GM19035 (cell line): ENCODE measurements at regions not wholly inside any gene's neighbourhood (a gene's known extent, or its start where the extent isn't known, plus 50 kb on each side); places are given as distances from the start of the nearest gene placed in this dataset.

Experiments used
- ATAC-seq: cut with Tn5 transposase; IDR thresholded peaks from one replicate; pipeline ENCODE4 v1.9.1; 2021; ENCODE audit not compliant: unreplicated experiment

DNA sequence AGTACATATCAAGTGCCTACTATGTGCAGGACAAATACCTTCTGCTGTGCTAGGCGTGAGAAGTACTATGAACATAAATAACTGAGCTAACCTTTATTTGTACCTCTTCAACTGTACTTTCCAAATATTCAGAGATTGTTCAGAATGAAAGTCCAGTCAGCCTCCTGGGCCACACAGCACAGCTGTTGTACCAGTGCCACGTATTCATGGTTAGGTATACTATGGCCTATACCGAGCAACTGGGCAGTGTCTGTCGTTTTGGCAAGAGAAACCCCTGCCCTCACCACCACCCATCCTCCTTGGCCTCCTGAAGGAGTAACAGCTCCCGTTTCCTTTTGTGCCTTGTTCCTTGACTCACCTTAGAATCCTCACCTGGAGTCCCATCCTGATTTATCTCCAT is 53.0 kb downstream of the RASSF10 start:
- ATAC-seq, result no peak

DNA sequence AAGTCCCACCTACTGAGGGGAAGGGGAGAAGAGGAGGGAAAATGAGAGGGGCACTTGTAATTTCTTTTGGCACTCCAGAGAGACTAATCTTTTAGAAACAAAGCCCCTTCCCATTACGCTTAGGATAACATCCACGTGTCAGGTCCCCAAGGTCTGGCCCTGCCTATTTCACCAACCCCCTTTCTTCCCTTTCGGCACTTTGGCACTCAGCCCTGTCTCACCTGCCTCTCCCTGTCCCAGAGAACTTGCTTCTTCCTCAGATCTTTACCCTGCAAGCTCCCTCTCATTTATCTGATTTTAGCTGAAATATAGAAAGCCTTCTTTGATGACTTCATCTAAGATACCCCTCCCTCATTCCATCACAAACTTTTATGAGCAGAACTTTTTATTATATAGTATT is 55.5 kb downstream of the RASSF10 start:
- no peak for ATAC-seq

DNA sequence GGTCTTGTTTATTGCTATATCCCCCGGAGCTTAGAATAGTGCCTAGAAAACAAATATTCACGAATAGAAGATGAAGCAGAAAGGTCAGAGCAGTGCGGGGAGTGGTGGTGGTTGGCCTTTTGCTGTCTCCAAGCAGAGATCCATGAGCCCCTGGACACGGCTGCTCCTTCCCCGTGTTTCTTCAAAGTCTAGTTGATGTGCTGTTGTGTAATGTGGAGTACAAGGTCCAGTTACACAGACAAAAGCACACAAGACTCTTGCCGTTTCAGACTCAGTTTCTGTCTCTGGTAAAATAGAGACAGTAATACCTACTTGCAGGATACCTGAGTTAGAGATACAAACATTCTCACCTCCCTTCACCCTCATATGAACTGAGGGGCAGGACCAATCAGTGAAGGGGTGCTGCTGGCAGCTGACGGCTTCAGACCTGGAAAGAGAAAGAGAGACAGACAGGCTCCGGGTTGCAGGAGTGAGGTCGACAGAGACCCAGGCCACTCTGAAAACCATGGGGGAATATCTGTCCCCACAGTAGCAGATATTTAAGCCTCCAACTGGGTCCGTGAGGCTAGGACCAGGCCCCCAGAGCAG is 56.2 kb downstream of the RASSF10 start:
- ATAC-seq, result no peak

DNA sequence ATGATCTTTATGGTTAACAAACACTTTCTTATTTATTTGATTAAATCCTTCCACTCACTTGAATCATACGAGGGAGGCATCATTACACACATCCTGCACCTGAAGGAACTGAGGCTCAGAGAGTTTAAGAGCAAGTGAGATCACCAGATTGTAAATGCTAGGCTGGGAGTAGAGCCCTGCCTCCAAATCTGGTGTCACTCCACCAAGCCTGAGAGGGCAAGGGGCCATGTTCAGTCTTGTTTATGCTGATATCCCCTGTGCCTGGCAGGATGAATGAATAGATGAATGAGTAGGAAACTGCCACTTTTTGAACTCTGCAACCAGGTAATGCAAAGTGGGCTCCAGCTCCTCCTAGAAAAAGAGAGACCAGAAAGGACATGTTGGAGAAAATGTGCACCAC is 59.1 kb downstream of the RASSF10 start:
- no peak for ATAC-seq

DNA sequence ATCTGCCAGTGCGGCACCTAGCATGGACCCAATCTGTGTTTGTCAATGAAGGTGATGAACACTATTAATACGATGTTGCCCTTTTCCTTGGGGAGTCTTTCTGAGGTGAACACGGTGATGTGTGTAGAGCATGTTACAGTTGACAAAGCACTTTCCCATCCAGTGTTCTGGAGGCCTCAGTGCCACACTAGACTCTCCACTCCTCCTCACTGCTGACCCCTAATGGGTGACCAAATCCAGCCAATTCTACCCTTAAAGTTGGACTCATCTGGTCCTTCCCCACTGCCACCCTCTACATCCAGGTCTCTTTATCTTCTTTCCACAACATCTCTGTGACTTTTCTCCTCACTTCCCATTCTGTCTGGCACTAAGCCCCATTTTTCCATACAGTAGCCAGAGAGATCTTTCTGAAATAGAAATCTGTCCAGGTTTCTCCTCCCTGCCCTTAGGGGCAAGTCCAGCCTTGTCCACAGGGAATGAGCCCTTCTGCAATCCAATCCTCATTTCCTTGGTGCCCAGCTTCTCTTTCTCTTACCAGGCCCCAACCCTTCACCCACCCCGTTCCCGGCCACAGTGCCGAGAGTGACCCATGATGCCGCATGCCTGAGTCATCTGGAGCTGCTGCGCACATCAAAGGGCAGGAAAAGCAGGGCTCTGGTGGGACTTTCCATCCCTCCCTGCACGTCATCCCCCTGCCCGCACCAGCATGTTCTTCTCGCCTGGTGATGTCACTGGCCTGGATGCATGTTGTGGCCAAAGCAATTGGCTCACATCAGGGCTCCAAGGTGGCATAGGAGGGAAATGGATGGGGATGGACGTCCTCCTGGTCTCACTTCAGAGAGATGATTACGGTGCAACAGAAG is 64.2 kb downstream of the RASSF10 start:
- no peak for ATAC-seq

DNA sequence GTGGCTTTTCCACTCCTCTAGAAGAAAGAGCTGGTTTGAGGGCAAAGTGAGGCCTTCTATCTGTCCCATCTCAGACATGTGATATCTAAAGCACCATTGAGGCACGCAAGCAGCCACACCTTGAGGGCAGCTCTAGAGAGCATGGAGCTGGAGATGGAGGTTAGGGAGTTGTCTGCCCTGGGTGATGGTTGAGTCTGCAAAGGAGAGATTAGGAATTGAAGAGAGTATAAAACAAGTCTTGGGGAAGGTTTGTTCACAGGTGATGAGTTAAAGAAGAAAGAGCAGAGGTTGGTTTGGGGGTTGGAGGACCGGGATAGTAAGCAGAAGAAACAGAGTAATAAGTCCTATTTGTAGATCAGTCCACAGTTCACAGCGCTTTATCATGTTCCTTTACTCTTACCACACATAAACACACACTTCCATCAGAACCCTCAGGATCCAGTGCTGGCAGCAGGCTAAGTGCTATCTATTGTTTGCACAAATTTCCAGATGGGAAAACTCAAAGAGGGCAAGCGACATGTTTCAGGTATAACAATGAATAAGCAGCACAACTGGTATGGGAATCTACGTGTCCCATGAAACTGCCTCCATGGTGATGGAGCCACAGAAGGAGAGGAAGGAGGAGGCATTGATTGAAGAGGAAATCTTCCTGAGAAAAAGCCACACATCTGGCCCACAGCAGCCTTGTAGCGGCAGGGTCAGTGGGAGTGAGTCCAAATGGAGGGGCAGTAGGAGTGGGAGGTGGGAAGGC is 65.8 kb downstream of the RASSF10 start:
- no peak for ATAC-seq

DNA sequence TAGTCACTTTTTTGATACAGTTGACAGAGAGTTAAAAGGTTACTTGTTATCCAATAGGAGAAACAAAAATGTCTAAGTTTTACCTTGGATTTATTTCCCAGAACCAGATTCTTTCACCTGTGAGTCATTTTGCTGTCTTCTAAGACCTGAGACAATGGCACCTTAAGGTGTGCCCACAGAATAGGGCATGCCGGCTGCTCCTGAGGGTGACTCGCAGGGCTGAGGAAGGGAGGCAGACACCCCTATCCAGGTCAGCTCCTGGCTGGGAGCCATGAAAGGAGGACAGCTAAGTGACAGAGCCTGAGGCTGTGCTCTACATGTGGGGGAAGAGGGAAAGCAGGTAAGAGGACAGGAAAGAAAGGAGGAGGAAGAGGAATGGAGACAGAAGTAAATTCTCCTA is 67.8 kb downstream of the RASSF10 start:
- no peak for ATAC-seq

DNA sequence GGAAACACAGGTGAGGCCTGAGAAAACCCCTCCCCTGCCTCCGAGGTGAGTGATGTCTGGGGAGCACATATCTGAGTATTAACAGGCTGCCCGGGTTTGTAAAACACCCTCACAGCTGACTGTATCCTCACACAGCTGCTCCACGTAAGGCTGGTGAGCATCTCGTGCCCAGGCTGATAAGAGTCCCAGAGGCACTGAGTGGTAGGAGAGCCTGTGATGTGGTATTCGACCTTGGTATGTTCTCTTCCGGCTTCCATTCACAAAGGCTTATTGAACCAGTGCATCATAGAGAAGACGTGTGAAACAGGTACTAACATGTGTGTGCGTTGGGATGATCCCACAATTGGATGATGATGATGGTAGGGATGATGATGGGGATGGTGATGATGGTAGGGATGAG is 71.7 kb downstream of the RASSF10 start:
- ATAC-seq, result no peak

DNA sequence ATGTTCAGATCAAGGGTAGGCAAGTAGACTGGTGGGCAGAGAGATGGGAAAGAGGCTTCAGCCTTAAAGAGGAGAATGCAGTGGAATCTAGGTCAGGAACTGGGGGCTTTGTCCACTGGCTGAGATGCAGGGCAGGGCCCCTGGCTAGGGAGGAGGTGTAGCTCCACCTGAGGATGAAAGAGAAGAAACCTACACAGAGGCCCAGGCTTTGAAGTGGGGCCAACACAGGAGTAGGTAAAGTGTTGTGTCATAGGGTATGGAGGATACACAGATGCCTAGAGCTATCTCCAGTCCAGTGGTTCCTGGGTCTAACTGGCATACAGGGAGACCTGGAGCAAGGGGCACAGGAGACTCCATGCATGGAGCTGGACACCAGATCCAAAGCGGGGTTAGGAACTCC is 73.5 kb downstream of the RASSF10 start:
- no peak for ATAC-seq

DNA sequence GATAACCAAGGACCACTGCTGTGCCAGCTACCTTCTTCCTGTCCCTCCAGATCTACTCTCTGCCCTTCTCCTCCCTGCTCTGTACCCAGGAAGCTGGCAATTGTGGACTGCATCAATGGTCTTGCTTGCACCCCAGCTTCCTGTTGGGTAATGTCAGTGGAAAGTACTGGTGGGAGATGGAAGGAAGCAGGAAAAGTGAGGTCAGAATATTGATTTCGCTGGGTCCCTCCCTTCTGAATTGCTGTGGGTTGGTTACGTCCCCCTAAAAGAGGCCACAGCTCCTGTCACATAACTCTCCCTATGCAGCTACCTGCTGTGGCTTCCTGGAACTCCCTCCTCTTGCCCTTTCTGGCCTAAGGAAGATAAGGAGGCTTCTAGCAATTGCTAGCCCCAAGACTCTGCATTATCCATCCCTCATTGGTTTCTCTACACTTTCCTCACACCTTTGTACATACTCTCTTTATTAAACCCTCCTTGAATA is 81.2 kb downstream of the RASSF10 start:
- ATAC-seq, result no peak

DNA sequence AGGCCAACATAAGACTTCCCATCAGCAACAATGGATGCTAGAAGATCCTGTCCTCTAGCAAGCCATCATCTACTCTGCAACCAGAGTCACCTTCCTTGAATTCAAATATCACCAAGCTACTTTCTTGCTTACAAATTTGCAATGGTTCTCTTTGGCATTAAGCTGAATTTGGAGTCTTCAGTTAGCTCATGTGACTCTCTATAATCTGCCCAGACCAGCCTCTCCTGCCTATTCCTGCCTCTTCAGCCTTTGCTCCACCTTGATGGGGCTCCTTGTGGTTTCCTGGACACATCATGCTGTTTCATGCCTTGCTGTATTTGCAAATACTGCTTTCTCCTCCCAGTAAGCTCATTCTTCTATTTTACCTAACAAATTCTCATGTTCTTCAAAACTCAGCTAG is 82.3 kb downstream of the RASSF10 start:
- ATAC-seq, result no peak

DNA sequence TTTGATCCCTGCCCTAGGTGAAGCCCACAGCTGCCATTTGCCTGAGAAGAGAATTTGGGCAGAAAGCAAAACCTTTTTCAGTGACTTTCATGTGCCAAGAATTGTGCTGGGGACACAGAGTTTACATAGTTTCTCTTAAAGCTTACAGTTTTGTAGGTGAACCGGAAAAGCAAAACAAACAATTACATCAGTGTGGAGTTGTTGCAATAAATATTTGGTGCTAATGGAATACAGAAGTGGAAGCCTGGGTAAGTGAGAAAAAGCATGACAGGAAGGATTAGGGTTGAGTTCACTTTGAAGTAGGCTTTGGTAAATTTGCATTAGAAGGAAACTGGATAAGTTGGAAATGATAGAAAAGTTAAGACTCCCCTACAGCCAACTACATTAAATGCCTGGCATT is 82.7 kb downstream of the RASSF10 start:
- ATAC-seq, result no peak

DNA sequence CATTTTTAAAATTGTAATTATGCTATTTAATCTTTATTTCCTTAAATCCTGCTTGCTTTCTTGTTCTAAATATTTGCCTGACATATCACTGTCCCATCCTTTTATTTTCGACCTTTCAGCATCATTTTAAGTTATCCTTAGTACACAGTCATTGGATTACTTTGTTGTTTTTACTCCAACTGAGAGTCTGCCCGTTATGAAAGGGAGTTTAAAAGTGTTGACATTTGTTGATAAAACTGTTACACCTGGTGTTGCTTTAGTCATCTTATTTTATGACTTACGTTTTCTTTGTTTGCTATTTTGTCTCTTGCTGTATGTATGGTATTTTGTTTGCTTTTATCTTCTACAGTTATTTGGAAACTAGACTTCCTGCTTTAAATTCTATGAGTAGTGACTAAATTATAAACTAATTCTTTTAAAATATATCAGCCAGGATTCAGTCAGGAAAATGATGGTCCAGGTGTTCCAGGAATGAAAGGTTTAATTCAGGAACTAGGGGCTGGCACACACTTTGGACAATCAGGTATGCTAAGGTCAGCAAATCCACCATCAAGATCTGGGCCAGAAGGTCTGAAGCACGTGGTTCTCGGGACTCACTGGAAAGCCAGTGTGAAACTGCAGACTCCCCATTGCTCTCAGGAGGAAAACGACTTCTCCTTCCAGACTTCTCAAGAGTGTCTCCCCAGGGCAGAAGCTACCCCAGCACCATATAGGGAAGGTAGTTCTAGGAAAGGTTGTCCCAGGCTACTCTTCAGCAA is 86.0 kb downstream of the RASSF10 start:
- ATAC-seq, result no peak

DNA sequence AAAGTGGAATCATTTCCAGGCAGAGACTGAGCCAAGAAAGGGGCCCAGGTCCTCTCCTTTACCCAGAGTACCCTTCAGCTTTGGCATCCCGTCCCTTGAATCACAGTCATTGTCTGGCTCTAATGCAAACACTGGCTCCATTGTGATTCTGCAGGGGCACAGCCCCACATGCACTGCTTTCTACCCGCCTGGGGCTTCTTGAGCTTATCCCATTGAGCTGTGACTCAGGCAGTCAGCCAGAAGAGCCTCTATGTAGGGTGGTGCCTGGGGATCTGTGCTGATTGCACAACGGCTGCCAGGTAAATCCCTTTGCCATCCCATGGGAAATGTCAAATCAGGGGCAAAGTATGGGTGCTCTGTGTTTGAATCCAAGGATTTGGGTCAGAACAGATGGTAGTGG is 88.9 kb downstream of the RASSF10 start:
- no peak for ATAC-seq

DNA sequence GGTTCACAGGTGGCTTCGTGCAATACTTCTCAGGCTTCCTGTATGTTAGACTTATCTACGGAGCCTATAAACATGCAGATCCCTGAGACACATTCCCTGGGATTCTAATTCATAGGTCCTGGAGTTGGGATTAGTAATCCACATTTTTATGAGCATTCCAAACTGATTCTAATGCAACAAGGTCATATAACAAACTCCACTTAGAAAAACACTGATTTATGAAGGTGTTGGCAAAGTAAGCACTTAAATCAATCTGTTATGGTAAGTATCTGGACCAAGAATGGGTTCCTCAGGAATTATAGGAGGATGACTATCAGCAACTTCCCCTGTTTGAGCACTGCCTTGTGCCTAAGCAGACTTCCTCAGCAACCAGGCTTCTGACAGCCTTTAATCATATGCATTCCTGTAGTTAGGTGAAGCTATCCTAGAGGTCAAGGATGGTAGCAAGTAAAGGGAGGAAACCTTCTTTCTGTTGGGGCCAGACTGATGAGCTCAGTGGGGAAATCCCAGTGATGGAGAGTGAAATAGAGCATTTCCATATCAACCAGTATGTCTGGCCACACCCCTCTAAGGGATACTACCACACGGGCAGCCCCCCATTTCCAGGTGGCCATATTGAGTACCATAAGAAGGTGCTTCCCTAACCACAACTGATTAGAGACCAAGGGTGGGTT is 89.6 kb downstream of the RASSF10 start:
- ATAC-seq, result no peak

DNA sequence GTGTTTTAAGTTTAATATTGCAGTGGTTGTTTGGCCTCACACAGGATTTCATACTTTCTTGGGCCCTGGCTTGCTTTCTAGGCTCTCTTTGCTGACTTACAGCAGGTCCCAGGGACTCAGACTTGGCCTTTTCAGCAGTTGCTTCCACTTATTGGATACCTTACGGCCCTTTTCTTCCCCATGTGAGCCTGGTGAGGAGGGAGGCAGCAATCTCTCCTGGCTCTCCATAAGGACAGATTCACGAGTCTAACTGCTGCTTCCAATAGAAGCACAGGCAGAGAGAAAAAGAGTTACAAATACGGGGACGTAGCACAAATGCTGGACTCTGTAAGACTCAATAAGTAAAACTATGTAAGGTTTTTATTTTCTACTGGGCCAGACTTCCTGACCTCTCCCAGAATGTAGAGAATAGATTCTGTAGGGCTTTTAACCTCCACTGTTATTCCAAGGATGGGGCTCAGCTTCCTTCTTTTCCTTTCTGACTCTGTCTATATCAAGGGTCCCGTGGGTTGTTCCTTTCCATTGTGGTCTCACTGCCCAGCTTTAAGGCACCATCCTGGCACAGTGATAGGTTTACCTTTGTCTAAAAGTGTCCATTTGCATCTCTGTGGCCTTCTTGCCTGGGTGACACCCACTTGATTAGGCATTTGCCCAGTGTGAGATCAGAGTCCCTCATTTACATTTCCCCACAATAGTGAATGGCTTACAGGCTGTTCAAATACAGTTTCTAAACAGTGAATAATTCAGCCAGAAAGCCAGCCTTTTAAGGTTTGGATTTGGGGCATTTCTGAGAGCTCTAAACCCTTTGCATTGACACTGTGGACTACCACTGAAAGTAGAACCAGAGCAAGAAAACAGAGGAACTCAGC is 92.8 kb downstream of the RASSF10 start:
- ATAC-seq, result no peak

DNA sequence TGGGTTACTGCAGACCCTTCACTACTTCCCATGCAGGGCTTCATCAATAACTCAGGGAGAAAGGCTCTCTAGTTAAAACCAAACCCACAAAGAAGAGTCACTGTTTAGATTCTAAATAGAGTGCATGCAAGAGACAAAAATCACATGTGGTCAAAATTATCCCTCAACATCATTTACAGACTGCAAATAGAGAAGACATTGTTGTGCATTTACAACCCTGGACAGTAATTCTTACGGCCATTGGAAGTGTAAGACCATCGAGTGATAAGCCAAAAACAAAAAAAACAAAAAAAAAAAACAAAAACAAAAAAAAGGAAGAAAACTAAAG is 93.4 kb downstream of the RASSF10 start:
- no peak for ATAC-seq

DNA sequence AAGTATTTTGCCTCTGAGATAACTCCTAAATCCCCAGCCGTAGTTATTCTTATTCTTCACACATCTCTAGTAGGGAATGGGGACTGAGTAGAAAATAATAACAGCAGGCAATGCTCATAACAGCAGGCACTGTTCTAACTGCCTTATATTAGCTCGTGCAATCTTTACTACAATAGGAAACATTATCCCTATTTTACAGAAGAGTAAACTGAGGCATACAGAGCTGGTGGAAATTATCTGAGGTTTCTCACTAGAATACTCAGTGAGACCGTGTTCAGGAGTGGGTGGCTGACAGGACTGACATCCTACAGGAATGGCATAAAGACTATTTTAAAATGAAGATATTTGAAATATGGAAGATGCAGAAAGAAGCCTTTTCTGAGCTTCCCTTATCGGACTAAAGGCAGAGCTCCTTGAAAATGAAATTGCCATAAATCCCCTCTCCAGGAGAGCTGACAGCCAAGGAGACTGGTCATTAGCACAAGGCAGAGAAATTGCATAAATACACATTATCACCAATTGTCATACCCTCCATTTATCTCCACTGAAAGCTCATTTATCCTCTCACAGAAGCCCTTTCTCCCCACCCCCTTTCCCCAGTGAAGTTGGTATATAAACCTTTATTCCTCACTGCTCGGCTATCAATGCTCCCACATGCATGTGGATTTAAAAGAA is 93.9 kb downstream of the RASSF10 start:
- no peak for ATAC-seq

DNA sequence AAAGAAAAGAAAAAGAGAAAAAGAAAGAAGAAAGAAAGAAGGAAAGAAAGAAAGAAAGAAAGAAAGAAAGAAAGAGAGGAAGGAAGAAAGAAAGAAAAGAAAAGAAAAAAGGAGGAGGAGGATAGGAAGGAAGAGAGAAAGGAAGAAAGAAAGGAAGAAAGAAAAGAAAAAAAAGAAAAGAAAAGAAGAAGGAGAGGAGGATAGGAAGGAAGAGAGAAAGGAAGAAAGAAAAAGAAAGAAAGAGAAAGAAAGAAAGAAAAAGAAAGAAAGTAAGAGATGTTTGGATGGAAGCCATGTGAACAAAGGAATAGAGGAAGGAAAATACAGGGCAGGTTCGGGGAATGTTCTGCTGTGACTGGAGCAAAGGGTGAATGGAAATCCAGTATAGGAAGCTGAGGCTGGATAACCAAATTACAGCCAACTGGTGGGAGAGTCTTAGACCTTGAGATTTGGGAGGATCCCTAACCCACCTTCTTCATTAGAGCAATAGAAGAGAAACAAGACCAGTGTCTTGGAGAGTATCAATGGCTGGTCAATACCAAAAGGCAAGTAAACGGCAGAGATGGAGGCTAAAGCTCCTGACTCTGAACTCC is 94.9 kb downstream of the RASSF10 start:
- no peak for ATAC-seq
